Heart right ventricle (tissue), 16 donors: ENCODE measurements at regions not wholly inside any gene's neighbourhood (a gene's known extent, or its start where the extent isn't known, plus 50 kb on each side); places are given as distances from the start of the nearest gene placed in this dataset.

Experiments used
- ATAC-seq, 8 donors: fragments of 200-7000 bp; cut with Tn5 transposase; one replicate each; pipeline ENCODE4 v1.9.1; 2020; ENCODE audit warnings: mild to moderate bottlenecking in 8 of 8, moderate library complexity in 8 of 8, moderate number of reproducible peaks in 1 of 8
- DNase-seq, 2 donors: peaks; one replicate each; pipeline ENCODE4 v3.0.0-alpha.2; 2020
- H3K27ac ChIP-seq, 10 donors: fragments of 200-600 bp; sonication (generic) in 2 of 10; one replicate each; pipeline versions ENCODE4 v1.5.0 to v1.8.0; 2020 to 2022; ENCODE audit warnings: mild to moderate bottlenecking in 3 of 10
- H3K27me3 ChIP-seq, 7 donors: fragments of 200-600 bp; one replicate each; pipeline ENCODE4 v1.8.0; 2021 to 2022; ENCODE audit warnings: mild to moderate bottlenecking in 2 of 7
- H3K36me3 ChIP-seq, 9 donors: fragments of 200-600 bp; sonication (generic) in 1 of 9; one replicate each; pipeline versions ENCODE4 v1.5.0 to v1.8.0; 2020 to 2022; ENCODE audit warnings: mild to moderate bottlenecking in 2 of 9
- H3K4me1 ChIP-seq, 9 donors: fragments of 200-600 bp; sonication (generic) in 1 of 9; one replicate each; pipeline versions ENCODE4 v1.5.0 to v1.8.0; 2020 to 2022; ENCODE audit warnings: mild to moderate bottlenecking in 4 of 9
- H3K4me3 ChIP-seq, 10 donors: fragments of 200-600 bp; sonication (generic) in 2 of 10; one replicate each; pipeline versions ENCODE4 v1.5.0 to v1.8.0; 2020 to 2022; ENCODE audit warnings: mild to moderate bottlenecking in 7 of 10, moderate library complexity in 2 of 10
- H3K9me3 ChIP-seq, 11 donors: fragments of 200-600 bp in 10 of 11; sonication (generic) in 2 of 11; one replicate each; pipeline versions ENCODE4 v1.5.0 to v1.8.0; 2013 to 2022; ENCODE audit warnings: mild to moderate bottlenecking in 2 of 11, control low read depth in 1 of 11, moderate library complexity in 1 of 11
- WGBS, 2 donors: extraction: QIAGEN DNeasy Blood & Tissue Kit; methylation state at CpG; one replicate each; pipeline ENCODE4 v1.1.7; 2013; ENCODE audit warnings: inconsistent platforms in 1 of 2; 5-methylcytosine and 5-hydroxymethylcytosine counted together
- intact Hi-C, 10 donors: fragments of 100-400 bp; cut with DNase I; formaldehyde crosslinking; loops; one replicate each; pipeline versions ENCODE4 v1.11.1 to v1.14.2; 2022
- TF ChIP-seq, protein P1 (sequence below), 9 donors: fragments of 200-600 bp; sonication (generic) in 2 of 9; IDR thresholded peaks; one replicate each; pipeline versions ENCODE4 v1.5.0 to v1.8.0; 2021 to 2022; ENCODE audit warnings: antibody characterized with exemption in 9 of 9, mild to moderate bottlenecking in 5 of 9, moderate library complexity in 1 of 9
- donor health status: Arrhythmogenic right ventricular cardiomyopathy.
- donor health status: ischemic (EF 13 %, LVEDD 7.1; RV severe dilation, severe dysfunction).
- donor health status: healthy with polysubstance abuse.
- donor health status: DM: no; HTN: yes; CAD: no.
- donor health status: DM: no; HTN: no; CAD: no.
- donor health status: ischemic (EF 25% LVEDD 6.9; RV normal size, moderate dysfunction).
- donor health status: ischemic (EF 25% LVEDD 5.7; RV mildly dilated, moderate dysfunction).
- donor health status: healthy.
- donor health status: DM: yes; HTN: yes; CAD: no.
- donor health status: Ischemic cardiomyopathy.
- donor health status: ischemic (EF 35%, LVEDD 5.7; RV mildly dilated, moderate dysfunction).
- donor health status: nonischemic (EF 11% LVEDD 7.7; RV severe dilation, severe dysfunction).
- donor health status: DM: yes; HTN: yes; CAD: no.
- donor health status: PGD.
- donor health status: ischemic (EF 29% LVEDD 5.4; RV normal size, mild dysfunction).
- donor health status: nonischemic (EF 23%, LVEDD 6.1; RV moderate dilation, normal function).

DNA sequence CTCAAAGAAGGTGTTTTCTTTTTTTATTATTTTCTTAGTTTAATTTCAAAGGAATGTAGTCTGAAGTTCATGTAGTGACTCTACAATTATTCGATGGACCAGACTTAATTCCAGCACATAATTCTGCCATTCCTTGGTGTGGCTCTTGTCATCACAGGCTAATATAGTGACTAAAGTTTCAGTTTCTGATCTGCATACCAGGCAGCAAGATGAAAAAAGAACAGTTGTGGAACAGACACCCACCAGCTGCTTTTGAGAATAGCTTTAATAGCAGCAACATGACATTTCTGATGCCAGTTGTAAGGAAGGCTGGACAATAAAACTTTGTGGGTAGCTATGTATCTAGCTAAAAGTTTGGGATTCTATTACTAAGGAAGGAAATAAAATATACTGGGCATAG lies 676.3 kb upstream of the GRAMD2B start:
- no peak for ATAC-seq
- no peaks in the 10 kb centered on the region for H3K27me3 ChIP-seq
- 78 to 88% methylated on average over 1 of the region's 1 CpG for WGBS, 2 donors
- no peaks in the 10 kb centered on the region for H3K36me3 ChIP-seq
- no peak for DNase-seq
- H3K4me1 ChIP-seq: no peaks in the 10 kb centered on the region
- H3K4me3 ChIP-seq: no peak overlapping the region
- no peak overlapping the region for H3K27ac ChIP-seq
- TF ChIP-seq, protein P1, sequence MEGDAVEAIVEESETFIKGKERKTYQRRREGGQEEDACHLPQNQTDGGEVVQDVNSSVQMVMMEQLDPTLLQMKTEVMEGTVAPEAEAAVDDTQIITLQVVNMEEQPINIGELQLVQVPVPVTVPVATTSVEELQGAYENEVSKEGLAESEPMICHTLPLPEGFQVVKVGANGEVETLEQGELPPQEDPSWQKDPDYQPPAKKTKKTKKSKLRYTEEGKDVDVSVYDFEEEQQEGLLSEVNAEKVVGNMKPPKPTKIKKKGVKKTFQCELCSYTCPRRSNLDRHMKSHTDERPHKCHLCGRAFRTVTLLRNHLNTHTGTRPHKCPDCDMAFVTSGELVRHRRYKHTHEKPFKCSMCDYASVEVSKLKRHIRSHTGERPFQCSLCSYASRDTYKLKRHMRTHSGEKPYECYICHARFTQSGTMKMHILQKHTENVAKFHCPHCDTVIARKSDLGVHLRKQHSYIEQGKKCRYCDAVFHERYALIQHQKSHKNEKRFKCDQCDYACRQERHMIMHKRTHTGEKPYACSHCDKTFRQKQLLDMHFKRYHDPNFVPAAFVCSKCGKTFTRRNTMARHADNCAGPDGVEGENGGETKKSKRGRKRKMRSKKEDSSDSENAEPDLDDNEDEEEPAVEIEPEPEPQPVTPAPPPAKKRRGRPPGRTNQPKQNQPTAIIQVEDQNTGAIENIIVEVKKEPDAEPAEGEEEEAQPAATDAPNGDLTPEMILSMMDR (IDR thresholded peaks at IDR 0.05): no peak
- H3K9me3 ChIP-seq: peaks cover 0 to 19% (median 0%) of the 10 kb centered on the region in 11 donors
- intact Hi-C loops: no loop called here

DNA sequence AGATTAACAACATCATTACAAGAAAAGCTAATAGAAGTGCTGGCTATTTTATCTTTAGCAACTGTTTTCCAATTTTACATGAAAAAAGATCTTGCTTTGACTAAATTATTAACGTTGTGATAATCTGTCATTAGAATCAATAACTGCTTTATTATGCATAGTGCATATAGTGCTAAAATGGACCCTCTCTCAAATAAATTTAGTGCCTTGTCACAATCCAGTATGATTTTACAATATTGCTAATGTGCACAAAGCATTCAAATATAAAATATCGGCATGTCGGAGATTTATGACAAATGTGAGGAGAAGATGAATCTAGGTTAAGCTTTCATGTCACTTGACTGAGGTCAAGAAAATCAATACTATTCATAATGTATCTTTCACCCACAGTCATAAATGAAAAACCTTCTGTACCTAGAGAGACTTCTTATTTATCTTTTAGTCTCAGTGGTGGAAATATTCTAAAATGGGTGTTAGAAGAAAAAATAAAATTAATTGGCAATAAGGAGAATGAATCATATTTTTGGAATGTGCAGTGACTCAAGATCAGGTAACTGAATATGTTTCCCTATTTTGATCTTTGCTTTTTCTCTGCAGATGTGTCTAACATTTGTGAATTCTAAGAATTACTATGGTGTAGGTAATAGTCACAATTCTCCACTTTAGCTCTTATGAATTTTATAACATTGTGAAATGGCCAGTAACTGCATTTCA lies 672.9 kb upstream of the GRAMD2B start:
- DNase-seq (no peak), ATAC-seq (no peak)
- intact Hi-C loops: no loop called here
- no peak overlapping the region for H3K4me3 ChIP-seq
- H3K27me3 ChIP-seq: no peaks in the 10 kb centered on the region
- 92 to 97% methylated on average over 3 of the region's 3 CpGs for WGBS, 2 donors
- no peak overlapping the region for H3K27ac ChIP-seq
- H3K4me1 ChIP-seq: no peaks in the 10 kb centered on the region
- no peaks in the 10 kb centered on the region for H3K9me3 ChIP-seq
- TF ChIP-seq, protein P1 (IDR thresholded peaks at IDR 0.05): no peak
- H3K36me3 ChIP-seq: no peaks in the 10 kb centered on the region

DNA sequence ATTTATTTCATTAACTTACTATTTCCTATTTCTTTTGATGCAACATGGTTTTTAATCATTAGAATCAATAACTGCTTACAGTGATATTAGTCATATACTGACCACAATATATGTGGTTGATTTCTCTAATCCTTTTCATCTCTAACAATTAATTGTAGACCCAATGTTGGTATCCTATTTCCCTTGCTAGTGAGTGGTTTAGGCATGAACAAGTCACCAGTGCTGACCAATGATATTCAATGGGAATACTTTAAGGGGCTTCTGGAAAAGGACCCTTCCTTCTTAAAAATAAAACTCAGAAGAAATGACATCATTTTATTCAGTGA lies 672.4 kb upstream of the GRAMD2B start:
- TF ChIP-seq, protein P1 (IDR thresholded peaks at IDR 0.05): no peak
- Histone ChIP-seq H3K36me3 (no peaks in the 10 kb centered on the region), H3K4me3 (no peak overlapping the region), H3K27ac (no peak overlapping the region), H3K27me3 (no peaks in the 10 kb centered on the region), H3K9me3 (no peaks in the 10 kb centered on the region), H3K4me1 (no peaks in the 10 kb centered on the region)
- DNase-seq (no peak), ATAC-seq (no peak)
- intact Hi-C loops: no loop called here

DNA sequence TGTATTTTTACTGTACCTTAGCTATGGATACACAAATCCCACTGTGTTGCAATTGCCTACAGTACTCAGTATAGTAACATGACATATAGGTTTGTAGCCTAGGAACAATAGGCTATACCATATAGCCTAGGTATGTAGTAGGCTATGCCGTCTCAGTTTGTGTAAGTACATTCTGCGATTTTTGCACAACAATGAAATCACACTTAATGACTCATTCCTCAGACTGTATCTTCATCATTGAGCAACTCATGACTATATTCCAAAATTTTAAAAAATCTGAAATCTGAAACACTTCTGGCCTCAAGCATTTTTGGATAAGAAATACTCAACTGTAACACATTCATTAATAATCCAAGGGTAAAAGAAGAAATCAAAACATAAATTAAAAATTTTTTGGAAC lies 666.8 kb upstream of the GRAMD2B start:
- ATAC-seq: no peak
- H3K4me3 ChIP-seq: no peak overlapping the region
- intact Hi-C loops: no loop called here
- peaks cover 0 to 20% (median 0%) of the 10 kb centered on the region in 11 donors for H3K9me3 ChIP-seq
- no peaks in the 10 kb centered on the region for H3K4me1 ChIP-seq
- no peaks in the 10 kb centered on the region for H3K27me3 ChIP-seq
- DNase-seq: no peak
- no peaks in the 10 kb centered on the region for H3K36me3 ChIP-seq
- WGBS, 2 donors: 43 to 83% methylated on average over 2 of the region's 2 CpGs
- TF ChIP-seq, protein P1 (IDR thresholded peaks at IDR 0.05): no peak
- no peak overlapping the region for H3K27ac ChIP-seq
